CD14-positive monocyte (primary cell): ENCODE measurements at regions not wholly inside any gene's neighbourhood (a gene's known extent, or its start where the extent isn't known, plus 50 kb on each side); places are given as distances from the start of the nearest gene placed in this dataset.

ENCODE experiments used
- DNase-seq, 3 donors: peaks; one replicate each; pipeline ENCODE4 v3.0.0-alpha.2; 2011 to 2022
- H2AFZ ChIP-seq: 2 replicates; pipeline ENCODE4 v1.6.0; 2012; ENCODE audit warnings: mild to moderate bottlenecking, low read depth, low read length, inconsistent platforms; ENCODE audit not compliant: insufficient read depth, poor library complexity, severe bottlenecking
- H3K27ac ChIP-seq, 2 donors: 1 replicate in 1 of 2; 2 replicates in 1 of 2; pipeline ENCODE4 v1.5.1; 2012 to 2013; ENCODE audit warnings: low read length in 2 of 2, control low read depth in 1 of 2, inconsistent platforms in 1 of 2, low read depth in 1 of 2, mild to moderate bottlenecking in 1 of 2
- H3K27me3 ChIP-seq, 2 donors: one replicate each; pipeline versions ENCODE4 v1.6.0 to v1.6.1; 2011 to 2013; ENCODE audit warnings: low read length in 2 of 2; ENCODE audit not compliant: control insufficient read depth in 2 of 2, insufficient read depth in 2 of 2
- H3K36me3 ChIP-seq, 2 donors: replicated peaks in 1 of 2; 1 replicate in 1 of 2; 2 replicates in 1 of 2; pipeline versions ENCODE4 v1.5.1 to v1.6.1; 2012 to 2013; ENCODE audit warnings: low read length in 2 of 2, control low read depth in 1 of 2, inconsistent platforms in 1 of 2, mild to moderate bottlenecking in 1 of 2; ENCODE audit not compliant: insufficient read depth in 2 of 2, control insufficient read depth in 1 of 2
- H3K4me1 ChIP-seq, 2 donors: 1 replicate in 1 of 2; 2 replicates in 1 of 2; pipeline versions ENCODE4 v1.5.1 to v1.6.1; 2012 to 2013; ENCODE audit warnings: low read length in 2 of 2, control low read depth in 1 of 2, inconsistent platforms in 1 of 2, mild to moderate bottlenecking in 1 of 2, moderate library complexity in 1 of 2; ENCODE audit not compliant: insufficient read depth in 2 of 2, control insufficient read depth in 1 of 2
- H3K4me2 ChIP-seq: replicated peaks from 2 replicates; pipeline ENCODE3; 2012; ENCODE audit warnings: low read length, moderate library complexity, mild to moderate bottlenecking; ENCODE audit not compliant: poor library complexity, severe bottlenecking; ENCODE audit errors: extremely low read depth
- H3K4me3 ChIP-seq, 3 experiments: fragments of 200-600 bp in 1 of 3; sonication (generic) in 1 of 3; replicated peaks in 1 of 3; 1 replicate in 2 of 3; 2 replicates in 1 of 3; pipeline ENCODE4 v1.5.1; 2011 to 2013; ENCODE audit warnings: low read length in 3 of 3, mild to moderate bottlenecking in 3 of 3, control low read depth in 2 of 3, low read depth in 2 of 3, inconsistent platforms in 1 of 3, moderate library complexity in 1 of 3
- H3K79me2 ChIP-seq: 2 replicates; pipeline ENCODE4 v1.6.0; 2012; ENCODE audit warnings: mild to moderate bottlenecking, control low read depth, inconsistent platforms, low read length, moderate library complexity; ENCODE audit not compliant: insufficient read depth
- H3K9ac ChIP-seq: 2 replicates; pipeline ENCODE4 v1.6.0; 2017; ENCODE audit warnings: low read length, mild to moderate bottlenecking; ENCODE audit not compliant: insufficient read depth, poor library complexity, severe bottlenecking
- H3K9me3 ChIP-seq, 2 donors: replicated peaks in 1 of 2; 1 replicate in 1 of 2; 2 replicates in 1 of 2; pipeline versions ENCODE4 v1.5.1 to v1.6.1; 2012 to 2013; ENCODE audit warnings: low read length in 2 of 2, control low read depth in 1 of 2; ENCODE audit not compliant: control insufficient read depth in 1 of 2, insufficient read depth in 1 of 2
- H4K20me1 ChIP-seq: 2 replicates; pipeline ENCODE4 v1.6.0; 2012; ENCODE audit warnings: mild to moderate bottlenecking, low read length, control low read depth, moderate library complexity; ENCODE audit not compliant: insufficient read depth
- H3K27ac Mint-ChIP-seq, 7 donors: one replicate each; pipeline ENCODE4 v1.8.0; 2020; ENCODE audit warnings: mild to moderate bottlenecking in 7 of 7, mixed read lengths in 7 of 7, moderate library complexity in 6 of 7, inconsistent platforms in 2 of 7
- H3K27me3 Mint-ChIP-seq, 3 donors: one replicate each; pipeline ENCODE4 v1.8.0; 2021 to 2022; ENCODE audit warnings: low read depth in 3 of 3, mild to moderate bottlenecking in 3 of 3, mixed read lengths in 3 of 3, moderate library complexity in 3 of 3, inconsistent platforms in 1 of 3
- H3K36me3 Mint-ChIP-seq, 2 donors: one replicate each; pipeline ENCODE4 v1.8.0; 2020; ENCODE audit warnings: mixed read lengths in 2 of 2, inconsistent platforms in 1 of 2, mild to moderate bottlenecking in 1 of 2
- H3K4me1 Mint-ChIP-seq: one replicate; pipeline ENCODE4 v1.8.0; 2020; ENCODE audit warnings: mild to moderate bottlenecking, mixed read lengths
- H3K4me3 Mint-ChIP-seq, 2 donors: one replicate each; pipeline ENCODE4 v1.8.0; 2020; ENCODE audit warnings: mild to moderate bottlenecking in 2 of 2, mixed read lengths in 2 of 2, moderate library complexity in 1 of 2
- H3K9me3 Mint-ChIP-seq, 7 donors: one replicate each; pipeline ENCODE4 v1.8.0; 2020 to 2022; ENCODE audit warnings: mixed read lengths in 7 of 7, mild to moderate bottlenecking in 6 of 7, moderate library complexity in 6 of 7, inconsistent platforms in 2 of 7
- CTCF ChIP-seq: fragments of 200-600 bp; IDR thresholded peaks from one replicate; pipeline ENCODE4 v1.8.0; 2022; ENCODE audit warnings: antibody characterized with exemption, mild to moderate bottlenecking
- WGBS: methylation state at CpG from one replicate; pipeline ENCODE4 v1.1.5; 2013; ENCODE audit warnings: missing lambda C conversion rate; ENCODE audit not compliant: insufficient coverage; 5-methylcytosine and 5-hydroxymethylcytosine counted together
- intact Hi-C, 2 donors: fragments of 100-400 bp; cut with micrococcal nuclease; formaldehyde crosslinking; loops; one replicate each; pipeline versions ENCODE4 v1.15.0 to v1.15.1; 2023

- Mint-ChIP-seq H3K9me3 (peaks cover 46 to 65% (median 58%) of the 10 kb centered on the region in 7 donors), H3K27ac (no peak overlapping the region)
- WGBS: 87% methylated on average over 101 of the region's 102 CpGs
Measured at GRCh38 chr22:11628651-11629511, 3899.1 kb upstream of the OR11H1 start.

More at GRCh38 chr22:11628651-11629511, 3899.1 kb upstream of the OR11H1 start:
- Histone ChIP-seq H3K9ac (no peak overlapping the region), H3K27me3 (no peaks in the 10 kb centered on the region), H3K79me2 (no peaks in the 10 kb centered on the region), H4K20me1 (no peaks in the 10 kb centered on the region), H3K4me1 (no peaks in the 10 kb centered on the region), H3K4me2 (no peak overlapping the region), H2AFZ (no peak overlapping the region), H3K4me3 (peak overlapping the region in 1 of 3 experiments; percentile 20), H3K27ac (no peak overlapping the region), H3K9me3 (peaks cover 58 to 66% of the 10 kb centered on the region in 2 donors), H3K36me3 (no peaks in the 10 kb centered on the region)
- Mint-ChIP-seq H3K4me3 (no peak overlapping the region), H3K36me3 (no peaks in the 10 kb centered on the region), H3K27me3 (peaks cover 0 to 2% (median 0%) of the 10 kb centered on the region in 3 donors), H3K4me1 (no peaks in the 10 kb centered on the region)
- no peak for TF ChIP-seq CTCF
- intact Hi-C loops: no loop called here
- DNase-seq: no peak
